ENCODE measurements at regions not wholly inside any gene's neighbourhood (a gene's known extent, or its start where the extent isn't known, plus 50 kb on each side); places are given as distances from the start of the nearest gene placed in this dataset.

GRCh38 chr17:70947215-70947614, 777.9 kb downstream of the KCNJ2 start:
- TF ChIP-seq POLR2A (IDR thresholded peaks at IDR 0.05) (no peak), EP300 (IDR thresholded peaks at IDR 0.05) (no peak)
- TF ChIP-seq, protein P1, sequence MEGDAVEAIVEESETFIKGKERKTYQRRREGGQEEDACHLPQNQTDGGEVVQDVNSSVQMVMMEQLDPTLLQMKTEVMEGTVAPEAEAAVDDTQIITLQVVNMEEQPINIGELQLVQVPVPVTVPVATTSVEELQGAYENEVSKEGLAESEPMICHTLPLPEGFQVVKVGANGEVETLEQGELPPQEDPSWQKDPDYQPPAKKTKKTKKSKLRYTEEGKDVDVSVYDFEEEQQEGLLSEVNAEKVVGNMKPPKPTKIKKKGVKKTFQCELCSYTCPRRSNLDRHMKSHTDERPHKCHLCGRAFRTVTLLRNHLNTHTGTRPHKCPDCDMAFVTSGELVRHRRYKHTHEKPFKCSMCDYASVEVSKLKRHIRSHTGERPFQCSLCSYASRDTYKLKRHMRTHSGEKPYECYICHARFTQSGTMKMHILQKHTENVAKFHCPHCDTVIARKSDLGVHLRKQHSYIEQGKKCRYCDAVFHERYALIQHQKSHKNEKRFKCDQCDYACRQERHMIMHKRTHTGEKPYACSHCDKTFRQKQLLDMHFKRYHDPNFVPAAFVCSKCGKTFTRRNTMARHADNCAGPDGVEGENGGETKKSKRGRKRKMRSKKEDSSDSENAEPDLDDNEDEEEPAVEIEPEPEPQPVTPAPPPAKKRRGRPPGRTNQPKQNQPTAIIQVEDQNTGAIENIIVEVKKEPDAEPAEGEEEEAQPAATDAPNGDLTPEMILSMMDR (IDR thresholded peaks at IDR 0.05), result no peak
